OCI-LY7 (cell line): ENCODE measurements at regions not wholly inside any gene's neighbourhood (a gene's known extent, or its start where the extent isn't known, plus 50 kb on each side); places are given as distances from the start of the nearest gene placed in this dataset.
"Not testable (repeated sequence)": the region's sequence is repeated elsewhere in the genome, so short reads cannot be mapped to it uniquely, and the experiment has no call there.

Source experiments
- BruUV-seq: library from RNA; stranded (reverse); fragments of 400-500 nt; replicated peaks from 2 replicates; lab custom pipeline; 2021; lab: Mats Ljungman, UMichigan
- CTCF ChIA-PET: fragments of 300-600 bp; sonication (Branson Sonifier 250); formaldehyde crosslinking; loops from one replicate; lab custom pipeline; 2022; ENCODE audit warnings: antibody characterized with exemption; ENCODE audit not compliant: unreplicated experiment; lab: Charles Lee
- POLR2A ChIA-PET: fragments of 300-600 bp; sonication (Branson Sonifier 250); formaldehyde crosslinking; loops from one replicate; lab custom pipeline; 2022; ENCODE audit warnings: antibody characterized with exemption; lab: Charles Lee
- DNase-seq: peaks from one replicate; pipeline ENCODE4 v3.0.0-alpha.2; 2015; ENCODE audit warnings: low spot score
- H2AFZ ChIP-seq: fragments of 200-600 bp; sonication (generic), shearing (Covaris generic); 2 replicates; pipeline ENCODE4 v1.6.1; 2014; ENCODE audit warnings: mild to moderate bottlenecking, antibody characterized with exemption, low read length, moderate library complexity
- H3K27ac ChIP-seq: fragments of 200-600 bp; sonication (generic); 2 replicates; pipeline ENCODE4 v1.5.1; 2014; ENCODE audit warnings: mixed run types, low read depth, mild to moderate bottlenecking, moderate library complexity, low read length, inconsistent platforms; ENCODE audit not compliant: poor library complexity, severe bottlenecking
- H3K36me3 ChIP-seq: fragments of 200-600 bp; sonication (generic); 2 replicates; pipeline ENCODE4 v1.6.1; 2014; ENCODE audit warnings: mild to moderate bottlenecking, antibody characterized with exemption, low read length, moderate library complexity, mixed read lengths; ENCODE audit not compliant: insufficient read depth
- H3K4me1 ChIP-seq: fragments of 200-600 bp; sonication (generic); 2 replicates; pipeline ENCODE4 v1.5.1; 2014; ENCODE audit warnings: mild to moderate bottlenecking, low read length; ENCODE audit not compliant: insufficient read depth, poor library complexity, severe bottlenecking
- H3K4me2 ChIP-seq: fragments of 200-600 bp; sonication (generic); 2 replicates; pipeline ENCODE4 v1.6.1; 2014; ENCODE audit warnings: mild to moderate bottlenecking, low read length
- H3K4me3 ChIP-seq: fragments of 200-600 bp; sonication (generic); 2 replicates; pipeline ENCODE4 v1.5.1; 2014; ENCODE audit warnings: mild to moderate bottlenecking, low read depth, low read length; ENCODE audit not compliant: poor library complexity, severe bottlenecking
- H3K79me2 ChIP-seq: fragments of 200-600 bp; sonication (generic); 2 replicates; pipeline ENCODE4 v1.6.1; 2016; ENCODE audit warnings: low read depth, mild to moderate bottlenecking, low read length, moderate library complexity, mixed read lengths; ENCODE audit not compliant: insufficient read depth
- H3K9me2 ChIP-seq: fragments of 200-600 bp; sonication (generic); 2 replicates; pipeline ENCODE4 v1.6.1; 2016; ENCODE audit warnings: mild to moderate bottlenecking, low read length, mixed read lengths; ENCODE audit not compliant: insufficient read depth
- H3K9me3 ChIP-seq: fragments of 200-600 bp; sonication (generic); 2 replicates; pipeline ENCODE4 v1.6.1; 2014; ENCODE audit warnings: mild to moderate bottlenecking, mixed run types, low read length, mixed read lengths
- H4K20me1 ChIP-seq: fragments of 200-600 bp; sonication (generic); 2 replicates; pipeline ENCODE4 v1.6.1; 2014; ENCODE audit warnings: mild to moderate bottlenecking, antibody characterized with exemption, low read length, moderate library complexity, mixed read lengths; ENCODE audit not compliant: insufficient read depth
- CTCF ChIP-seq: fragments of 200-600 bp; sonication (generic); conservative IDR thresholded peaks from 2 replicates; pipeline ENCODE4 v1.5.1; 2014; ENCODE audit warnings: mild to moderate bottlenecking, antibody characterized with exemption, low read length, moderate library complexity, mixed read lengths
- EZH2phosphoT487 ChIP-seq: fragments of 200-600 bp; sonication (generic); IDR thresholded peaks from 2 replicates; pipeline ENCODE4 v1.6.1; 2018; ENCODE audit warnings: low read depth, borderline replicate concordance, mild to moderate bottlenecking, mixed run types, antibody characterized with exemption, low read length, moderate library complexity, mixed read lengths
- intact Hi-C: fragments of 100-400 bp; cut with micrococcal nuclease; formaldehyde crosslinking; loops from one replicate; pipeline ENCODE4 v1.10.0; 2022; ENCODE audit not compliant: unreplicated experiment

GRCh38 chr7:98764946-98765345 lies 104.9 kb downstream of the TMEM130 start:
- Histone ChIP-seq H3K4me2 (no peak overlapping the region), H3K79me2 (no peaks in the 10 kb centered on the region), H3K27ac (no peak overlapping the region), H3K4me1 (no peaks in the 10 kb centered on the region), H4K20me1 (no peaks in the 10 kb centered on the region), H3K9me2 (no peaks in the 10 kb centered on the region), H3K36me3 (no peaks in the 10 kb centered on the region), H3K9me3 (no peaks in the 10 kb centered on the region), H2AFZ (no peak overlapping the region), H3K4me3 (no peak overlapping the region)
- ChIA-PET CTCF (interaction anchor here (0.7 kb wide), 1 partner anchor 624 kb away, joined by 3 read pairs; no protein-coding TSS in a partner anchor), POLR2A (interaction anchor here (0.7 kb wide), 2 partner anchors 123 to 213 kb away, joined by 3 to 4 read pairs; no protein-coding TSS in a partner anchor)
- no TSS peak for BruUV-seq
- DNase-seq, result no peak
- intact Hi-C loops, result no loop called here
- TF ChIP-seq CTCF (no peak), EZH2phosphoT487 (no peak)

- CTCF ChIA-PET, H3K79me2 ChIP-seq, H4K20me1 ChIP-seq, H3K4me2 ChIP-seq, H3K36me3 ChIP-seq, H3K9me3 ChIP-seq, H3K27ac ChIP-seq, H3K4me3 ChIP-seq, H3K9me2 ChIP-seq, BruUV-seq, POLR2A ChIA-PET, intact Hi-C loops, DNase-seq, H2AFZ ChIP-seq: not testable (repeated sequence)
- peaks cover 11% of the 10 kb centered on the region for H3K4me1 ChIP-seq
Observed at GRCh38 chr7:98770085-98770484, 99.7 kb downstream of the TMEM130 start.

- intact Hi-C loops, result no loop called here
- Histone ChIP-seq H3K36me3 (no peaks in the 10 kb centered on the region), H2AFZ (peak overlapping the region; percentile 47), H3K79me2 (no peaks in the 10 kb centered on the region), H3K4me1 (peaks cover 11% of the 10 kb centered on the region), H3K9me3 (no peaks in the 10 kb centered on the region), H3K9me2 (no peaks in the 10 kb centered on the region), H3K27ac (no peak overlapping the region), H3K4me3 (no peak overlapping the region), H3K4me2 (peak overlapping the region; percentile 39), H4K20me1 (no peaks in the 10 kb centered on the region)
- CTCF ChIA-PET, result no interaction called here
- TF ChIP-seq EZH2phosphoT487 (no peak), CTCF (no peak)
- POLR2A ChIA-PET, result interaction anchor here (0.6 to 1.0 kb wide), 4 partner anchors 15 to 739 kb away, joined by 3 to 4 read pairs (median 3); no protein-coding TSS in a partner anchor
- BruUV-seq, result no TSS peak
- peak; percentile 55 for DNase-seq
Observed at GRCh38 chr7:98771519-98771918, 98.3 kb downstream of the TMEM130 start.
